ENCODE measurements at regions not wholly inside any gene's neighbourhood (a gene's known extent, or its start where the extent isn't known, plus 50 kb on each side); places are given as distances from the start of the nearest gene placed in this dataset.

- DNase-seq = no peak
- H2BK12ac ChIP-seq (ENCODE audit: low read length) = no peak overlapping the region
- no peak overlapping the region for H2AK5ac ChIP-seq (ENCODE audit: low read length)
- no CpG with 5 or more reads among the region's 6 CpGs for WGBS (ENCODE audit: extremely low coverage, insufficient coverage, insufficient read length)
- H3K9ac ChIP-seq (ENCODE audit: low read length) = no peak overlapping the region
- H3K14ac ChIP-seq (ENCODE audit: low read length) = no peak overlapping the region
- no peaks in the 10 kb centered on the region for H3K4me1 ChIP-seq (ENCODE audit: control insufficient read depth in 1 of 2, insufficient read depth in 2 of 2, low read length in 2 of 2)
- no peaks in the 10 kb centered on the region for H3K36me3 ChIP-seq (ENCODE audit: control insufficient read depth in 1 of 2, insufficient read depth in 2 of 2, low read length in 2 of 2)
- no peak overlapping the region for H2AFZ ChIP-seq (ENCODE audit: insufficient read depth, low read length, poor library complexity)
- no peak overlapping the region for H3K18ac ChIP-seq (ENCODE audit: low read length)
- H3K4ac ChIP-seq (ENCODE audit: low read depth, low read length) = no peak overlapping the region
- H3K27me3 ChIP-seq (ENCODE audit: insufficient read depth, low read length) = no peaks in the 10 kb centered on the region
- H4K12ac ChIP-seq (ENCODE audit: low read depth, low read length) = no peak overlapping the region
- no peak overlapping the region for H4K91ac ChIP-seq (ENCODE audit: low read depth, low read length)
- no peaks in the 10 kb centered on the region for H3K79me2 ChIP-seq (ENCODE audit: control insufficient read depth, insufficient read depth, low read length, poor library complexity)
- no peaks in the 10 kb centered on the region for H3K9me3 ChIP-seq (ENCODE audit: insufficient read depth, low read depth, low read length)
- H3K23ac ChIP-seq (ENCODE audit: low read length) = no peak overlapping the region
- H3K4me3 ChIP-seq (ENCODE audit: low read depth, low read length) = no peak overlapping the region
- H4K8ac ChIP-seq (ENCODE audit: low read depth, low read length) = no peak overlapping the region
- H3K27ac ChIP-seq (ENCODE audit: low read depth, low read length) = no peak overlapping the region
- no peak overlapping the region for H2BK5ac ChIP-seq (ENCODE audit: low read depth, low read length, poor library complexity)
- no peak overlapping the region for H2BK120ac ChIP-seq (ENCODE audit: insufficient read depth, low read length, poor library complexity)
- H3K79me1 ChIP-seq (ENCODE audit: low read length) = no peaks in the 10 kb centered on the region
- H3K4me2 ChIP-seq (ENCODE audit: low read length) = no peak overlapping the region
These were observed 107.0 kb upstream of the PDE1C start for GRCh38 chr7:32177232-32177631.

GRCh38 chr7:32175099-32175498, 104.9 kb upstream of the PDE1C start:
- H4K8ac ChIP-seq (ENCODE audit: low read depth, low read length) = no peak overlapping the region
- no peaks in the 10 kb centered on the region for H3K9me3 ChIP-seq (ENCODE audit: insufficient read depth, low read depth, low read length)
- no peak overlapping the region for H3K27ac ChIP-seq (ENCODE audit: low read depth, low read length)
- no CpG with 5 or more reads among the region's 2 CpGs for WGBS (ENCODE audit: extremely low coverage, insufficient coverage, insufficient read length)
- no peaks in the 10 kb centered on the region for H3K27me3 ChIP-seq (ENCODE audit: insufficient read depth, low read length)
- H4K12ac ChIP-seq (ENCODE audit: low read depth, low read length) = no peak overlapping the region
- H3K23ac ChIP-seq (ENCODE audit: low read length) = no peak overlapping the region
- H3K79me2 ChIP-seq (ENCODE audit: control insufficient read depth, insufficient read depth, low read length, poor library complexity) = no peaks in the 10 kb centered on the region
- H2BK120ac ChIP-seq (ENCODE audit: insufficient read depth, low read length, poor library complexity) = no peak overlapping the region
- H3K36me3 ChIP-seq (ENCODE audit: control insufficient read depth in 1 of 2, insufficient read depth in 2 of 2, low read length in 2 of 2) = no peaks in the 10 kb centered on the region
- no peak overlapping the region for H3K18ac ChIP-seq (ENCODE audit: low read length)
- no peaks in the 10 kb centered on the region for H3K4me1 ChIP-seq (ENCODE audit: control insufficient read depth in 1 of 2, insufficient read depth in 2 of 2, low read length in 2 of 2)
- H2BK5ac ChIP-seq (ENCODE audit: low read depth, low read length, poor library complexity) = no peak overlapping the region
- DNase-seq = no peak
- H3K79me1 ChIP-seq (ENCODE audit: low read length) = no peaks in the 10 kb centered on the region
- H2AK5ac ChIP-seq (ENCODE audit: low read length) = no peak overlapping the region
- H2BK12ac ChIP-seq (ENCODE audit: low read length) = no peak overlapping the region
- H3K14ac ChIP-seq (ENCODE audit: low read length) = no peak overlapping the region
- H4K91ac ChIP-seq (ENCODE audit: low read depth, low read length) = no peak overlapping the region
- no peak overlapping the region for H3K4me3 ChIP-seq (ENCODE audit: low read depth, low read length)
- no peak overlapping the region for H3K4ac ChIP-seq (ENCODE audit: low read depth, low read length)
- no peak overlapping the region for H3K9ac ChIP-seq (ENCODE audit: low read length)
- H3K4me2 ChIP-seq (ENCODE audit: low read length) = no peak overlapping the region
- H2AFZ ChIP-seq (ENCODE audit: insufficient read depth, low read length, poor library complexity) = no peak overlapping the region

GRCh38 chr7:32171248-32171647, 101.0 kb upstream of the PDE1C start:
- Histone ChIP-seq H3K18ac (ENCODE audit: low read length) (no peak overlapping the region), H3K27ac (ENCODE audit: low read depth, low read length) (no peak overlapping the region), H3K79me2 (ENCODE audit: control insufficient read depth, insufficient read depth, low read length, poor library complexity) (no peaks in the 10 kb centered on the region), H2AK5ac (ENCODE audit: low read length) (no peak overlapping the region), H4K91ac (ENCODE audit: low read depth, low read length) (no peak overlapping the region), H2BK5ac (ENCODE audit: low read depth, low read length, poor library complexity) (no peak overlapping the region), H3K36me3 (ENCODE audit: control insufficient read depth in 1 of 2, insufficient read depth in 2 of 2, low read length in 2 of 2) (no peaks in the 10 kb centered on the region), H3K4ac (ENCODE audit: low read depth, low read length) (no peak overlapping the region), H4K12ac (ENCODE audit: low read depth, low read length) (no peak overlapping the region), H3K4me3 (ENCODE audit: low read depth, low read length) (no peak overlapping the region), H3K4me2 (ENCODE audit: low read length) (no peak overlapping the region), H3K9me3 (ENCODE audit: insufficient read depth, low read depth, low read length) (no peaks in the 10 kb centered on the region), H3K79me1 (ENCODE audit: low read length) (no peaks in the 10 kb centered on the region), H3K9ac (ENCODE audit: low read length) (no peak overlapping the region), H3K23ac (ENCODE audit: low read length) (no peak overlapping the region), H3K27me3 (ENCODE audit: insufficient read depth, low read length) (no peaks in the 10 kb centered on the region), H2AFZ (ENCODE audit: insufficient read depth, low read length, poor library complexity) (no peak overlapping the region), H2BK120ac (ENCODE audit: insufficient read depth, low read length, poor library complexity) (no peak overlapping the region), H4K8ac (ENCODE audit: low read depth, low read length) (no peak overlapping the region), H2BK12ac (ENCODE audit: low read length) (no peak overlapping the region), H3K14ac (ENCODE audit: low read length) (no peak overlapping the region), H3K4me1 (ENCODE audit: control insufficient read depth in 1 of 2, insufficient read depth in 2 of 2, low read length in 2 of 2) (no peaks in the 10 kb centered on the region)
- no peak for DNase-seq
- no CpG with 5 or more reads among the region's 2 CpGs for WGBS (ENCODE audit: extremely low coverage, insufficient coverage, insufficient read length)

GRCh38 chr7:32170838-32171237, 100.6 kb upstream of the PDE1C start:
- Histone ChIP-seq H3K23ac (ENCODE audit: low read length) (no peak overlapping the region), H2BK5ac (ENCODE audit: low read depth, low read length, poor library complexity) (no peak overlapping the region), H3K79me1 (ENCODE audit: low read length) (no peaks in the 10 kb centered on the region), H2AK5ac (ENCODE audit: low read length) (no peak overlapping the region), H4K91ac (ENCODE audit: low read depth, low read length) (no peak overlapping the region), H2BK12ac (ENCODE audit: low read length) (no peak overlapping the region), H3K4me3 (ENCODE audit: low read depth, low read length) (no peak overlapping the region), H2AFZ (ENCODE audit: insufficient read depth, low read length, poor library complexity) (no peak overlapping the region), H3K18ac (ENCODE audit: low read length) (no peak overlapping the region), H3K36me3 (ENCODE audit: control insufficient read depth in 1 of 2, insufficient read depth in 2 of 2, low read length in 2 of 2) (no peaks in the 10 kb centered on the region), H3K4ac (ENCODE audit: low read depth, low read length) (no peak overlapping the region), H4K8ac (ENCODE audit: low read depth, low read length) (no peak overlapping the region), H3K79me2 (ENCODE audit: control insufficient read depth, insufficient read depth, low read length, poor library complexity) (no peaks in the 10 kb centered on the region), H3K9ac (ENCODE audit: low read length) (no peak overlapping the region), H3K27ac (ENCODE audit: low read depth, low read length) (no peak overlapping the region), H3K9me3 (ENCODE audit: insufficient read depth, low read depth, low read length) (no peaks in the 10 kb centered on the region), H3K4me1 (ENCODE audit: control insufficient read depth in 1 of 2, insufficient read depth in 2 of 2, low read length in 2 of 2) (no peaks in the 10 kb centered on the region), H2BK120ac (ENCODE audit: insufficient read depth, low read length, poor library complexity) (no peak overlapping the region), H3K4me2 (ENCODE audit: low read length) (no peak overlapping the region), H3K27me3 (ENCODE audit: insufficient read depth, low read length) (no peaks in the 10 kb centered on the region), H3K14ac (ENCODE audit: low read length) (no peak overlapping the region), H4K12ac (ENCODE audit: low read depth, low read length) (no peak overlapping the region)
- no CpG with 5 or more reads among the region's 1 CpG for WGBS (ENCODE audit: extremely low coverage, insufficient coverage, insufficient read length)
- no peak for DNase-seq
